ENCODE measurements at regions not wholly inside any gene's neighbourhood (a gene's known extent, or its start where the extent isn't known, plus 50 kb on each side); places are given as distances from the start of the nearest gene placed in this dataset.

DNA sequence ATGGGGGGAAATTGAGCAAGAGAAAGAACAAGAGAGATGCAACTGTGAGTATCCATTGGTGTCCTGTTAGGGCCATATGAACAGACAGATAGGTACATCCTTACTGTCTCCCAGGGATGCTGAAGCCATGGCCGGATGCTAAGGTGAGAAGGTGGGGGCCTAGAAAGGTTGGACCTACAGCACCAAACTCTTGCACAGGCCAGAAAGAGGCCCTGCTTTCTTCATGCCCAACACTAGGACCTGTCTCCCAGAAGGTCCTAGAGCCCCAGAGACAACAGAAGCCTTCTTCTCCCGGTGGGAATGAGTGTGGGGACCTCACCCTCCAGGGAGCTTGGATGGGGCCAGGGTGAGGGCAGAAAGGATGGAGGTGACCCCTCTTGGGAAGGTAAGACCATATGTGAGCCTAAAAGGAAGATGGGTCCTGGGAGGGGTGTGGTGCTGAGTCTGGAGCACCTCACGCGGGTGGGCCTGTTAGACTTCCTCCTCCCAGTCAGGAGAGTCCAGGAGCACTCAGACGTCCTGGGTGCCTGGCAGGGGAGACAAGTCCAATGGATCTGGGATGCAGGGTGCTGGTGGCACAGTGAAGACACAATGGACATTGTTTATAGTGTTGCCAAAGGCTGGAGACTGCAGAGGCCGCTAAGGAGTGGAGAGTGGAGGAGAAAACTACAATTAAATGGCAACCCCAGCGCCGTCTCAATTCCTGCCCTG is 265.3 kb downstream of the CYP26B1 start:
- Mint-ChIP-seq H3K27ac (ENCODE audit: unreplicated experiment) (no peak overlapping the region), H3K27me3 (ENCODE audit: low read depth) (peaks cover 9% of the 10 kb centered on the region), H3K4me1 (ENCODE audit: low read depth) (peaks cover 37% of the 10 kb centered on the region), H3K4me3 (ENCODE audit: unreplicated experiment) (no peak overlapping the region), H3K36me3 (ENCODE audit: low read depth) (peaks cover 4% of the 10 kb centered on the region), H3K9me3 (ENCODE audit: low read depth) (peaks cover 7% of the 10 kb centered on the region)
- no peak for DNase-seq (ENCODE audit: low spot score)
- no peak for TF ChIP-seq CTCF (IDR thresholded peaks at IDR 0.05)

DNA sequence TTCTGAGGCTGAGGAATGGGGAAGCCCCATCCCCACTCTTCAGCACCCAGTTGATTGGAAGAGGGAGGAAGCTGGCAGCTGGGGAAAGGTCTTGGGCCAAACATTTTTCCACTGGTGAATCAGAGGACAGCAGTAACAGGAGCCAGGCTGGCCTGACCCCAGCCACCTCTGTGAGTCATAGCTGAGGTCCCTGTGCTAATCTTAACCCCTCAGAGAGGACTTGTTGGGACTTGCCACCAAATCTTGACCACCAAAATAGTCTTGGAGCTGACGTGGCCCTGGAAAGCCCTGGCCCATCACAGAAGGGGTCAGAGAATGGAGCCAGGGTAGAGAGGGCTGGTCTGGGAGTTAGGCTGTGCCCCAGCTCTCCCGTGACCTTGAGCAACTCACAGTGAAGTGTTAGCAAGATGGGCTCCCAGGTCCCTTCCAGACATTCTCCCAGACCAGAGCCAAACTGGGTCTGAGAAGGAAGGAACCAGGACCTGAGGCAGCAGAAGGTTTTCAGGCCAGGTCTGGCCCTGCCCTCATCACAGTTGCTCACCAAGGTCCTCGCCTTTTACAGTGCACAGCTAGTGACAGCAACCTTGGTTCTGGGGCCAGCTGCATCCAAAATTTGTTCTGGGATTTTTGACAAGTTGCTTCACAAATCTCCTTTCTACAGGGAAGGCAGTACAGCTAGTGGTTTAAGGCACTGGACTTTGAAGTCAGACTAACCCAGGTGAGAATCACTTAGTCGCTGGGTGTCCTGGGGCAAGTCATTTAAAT is 266.6 kb downstream of the CYP26B1 start:
- Mint-ChIP-seq H3K9me3 (ENCODE audit: low read depth) (peaks cover 7% of the 10 kb centered on the region), H3K27ac (ENCODE audit: unreplicated experiment) (peak overlapping the region; percentile 69), H3K4me3 (ENCODE audit: unreplicated experiment) (no peak overlapping the region), H3K27me3 (ENCODE audit: low read depth) (peaks cover 8% of the 10 kb centered on the region), H3K4me1 (ENCODE audit: low read depth) (peaks cover 37% of the 10 kb centered on the region), H3K36me3 (ENCODE audit: low read depth) (peaks cover 4% of the 10 kb centered on the region)
- no peak for DNase-seq (ENCODE audit: low spot score)
- TF ChIP-seq CTCF (IDR thresholded peaks at IDR 0.05), result no peak

- H3K9me3 Mint-ChIP-seq (ENCODE audit: low read depth), result peaks cover 6% of the 10 kb centered on the region
- peaks cover 37% of the 10 kb centered on the region for H3K4me1 Mint-ChIP-seq (ENCODE audit: low read depth)
- H3K27ac Mint-ChIP-seq (ENCODE audit: unreplicated experiment), result no peak overlapping the region
- DNase-seq (ENCODE audit: low spot score), result no peak
- TF ChIP-seq CTCF (IDR thresholded peaks at IDR 0.05), result no peak
- no peak overlapping the region for H3K4me3 Mint-ChIP-seq (ENCODE audit: unreplicated experiment)
- peaks cover 3% of the 10 kb centered on the region for H3K36me3 Mint-ChIP-seq (ENCODE audit: low read depth)
- H3K27me3 Mint-ChIP-seq (ENCODE audit: low read depth), result peaks cover 11% of the 10 kb centered on the region
Measured at GRCh38 chr2:71880287-71880686, 267.4 kb downstream of the CYP26B1 start.

DNA sequence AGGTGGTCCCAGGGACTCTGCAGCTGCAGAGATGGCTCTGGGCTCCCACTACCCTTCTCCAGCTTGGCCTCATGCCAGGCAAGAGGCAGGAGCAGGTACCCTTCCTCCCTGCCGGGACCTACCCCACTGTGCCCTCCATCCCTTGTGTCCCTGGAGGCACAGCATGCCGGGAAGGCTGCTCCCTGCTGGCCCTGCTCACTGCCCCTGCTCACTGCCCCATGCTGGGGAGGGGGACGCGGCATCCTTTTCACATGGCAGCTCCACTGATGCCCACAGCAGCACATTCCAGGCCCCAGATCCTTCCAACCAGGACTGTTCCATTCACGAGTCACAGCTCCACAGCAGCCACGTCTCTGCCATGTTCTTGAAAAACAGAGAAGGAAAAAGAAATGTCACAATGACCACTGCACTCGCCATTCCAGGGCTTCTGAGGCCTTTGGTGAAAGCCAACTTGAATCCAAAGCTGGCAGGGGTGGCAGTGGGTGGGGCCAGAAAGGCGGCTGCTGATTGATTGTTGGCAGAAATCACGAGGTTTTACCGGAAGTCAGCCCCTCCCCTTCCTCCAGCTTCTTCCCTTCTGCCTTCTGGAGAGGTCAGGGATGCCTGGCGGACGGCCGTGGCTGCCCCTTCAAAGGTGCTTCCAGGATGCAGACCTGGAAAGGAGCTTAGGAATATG is 268.0 kb downstream of the CYP26B1 start:
- H3K9me3 Mint-ChIP-seq (ENCODE audit: low read depth), result peaks cover 4% of the 10 kb centered on the region

More for the DNA sequence above, 268.0 kb downstream of the CYP26B1 start:
- TF ChIP-seq CTCF (IDR thresholded peaks at IDR 0.05), result no peak
- no peak overlapping the region for H3K4me3 Mint-ChIP-seq (ENCODE audit: unreplicated experiment)
- peaks cover 37% of the 10 kb centered on the region for H3K4me1 Mint-ChIP-seq (ENCODE audit: low read depth)
- peaks cover 1% of the 10 kb centered on the region for H3K36me3 Mint-ChIP-seq (ENCODE audit: low read depth)
- H3K27ac Mint-ChIP-seq (ENCODE audit: unreplicated experiment), result no peak overlapping the region
- no peak for DNase-seq (ENCODE audit: low spot score)
- peaks cover 14% of the 10 kb centered on the region for H3K27me3 Mint-ChIP-seq (ENCODE audit: low read depth)
